ENCODE measurements at regions not wholly inside any gene's neighbourhood (a gene's known extent, or its start where the extent isn't known, plus 50 kb on each side); places are given as distances from the start of the nearest gene placed in this dataset.

DNA sequence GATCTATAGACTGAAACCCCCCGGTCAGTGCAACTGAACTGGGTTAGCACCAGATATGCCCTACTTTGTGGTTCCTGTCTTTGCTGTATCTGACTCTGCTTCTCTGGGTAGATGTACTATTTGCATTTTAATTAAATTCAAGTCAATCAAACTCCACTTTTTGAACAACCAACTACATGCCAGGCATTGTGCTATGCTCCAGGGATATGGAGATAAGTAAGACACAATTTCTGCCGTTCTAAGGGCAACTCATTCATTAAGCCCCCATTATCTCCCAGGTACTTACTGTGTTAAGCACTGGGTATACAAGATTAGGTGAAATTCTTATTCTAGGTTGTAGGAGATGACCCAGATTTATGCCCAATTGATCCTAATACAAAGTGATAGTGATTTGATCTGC is 62.7 kb upstream of the JDP2 start:
- ChIA-PET CTCF (no interaction called here), POLR2A (no interaction called here), RAD21 (ENCODE audit: low non-redundant PET in 1 of 2, low total read pairs in 2 of 2, uncharacterized antibody in 2 of 2, unreplicated experiment in 2 of 2) (no interaction called here)
- no TSS peak for BruUV-seq (replicated peaks)
- no peaks in the 10 kb centered on the region for H3K79me2 ChIP-seq (ENCODE audit: insufficient read depth, low read length)
- no peak overlapping the region for H2AFZ ChIP-seq (ENCODE audit: low read depth, low read length, poor library complexity, severe bottlenecking)
- H4K20me1 ChIP-seq (ENCODE audit: insufficient read depth) = no peaks in the 10 kb centered on the region
- TF ChIP-seq ZNF274 (IDR thresholded peaks at IDR 0.05; ENCODE audit: low read depth, low read length) (no peak), ELF1 (IDR thresholded peaks at IDR 0.05; ENCODE audit: borderline replicate concordance, low read depth) (no peak), RAD21 (IDR thresholded peaks at IDR 0.05; ENCODE audit: low read depth) (no peak), EZH2phosphoT487 (IDR thresholded peaks at IDR 0.05; ENCODE audit: borderline replicate concordance) (no peak), CEBPB (IDR thresholded peaks at IDR 0.05; ENCODE audit: low read depth) (no peak), EZH2 (IDR thresholded peaks at IDR 0.05) (no peak), JUND (IDR thresholded peaks at IDR 0.05) (no peak), SIN3A (IDR thresholded peaks at IDR 0.05; ENCODE audit: low read depth) (no peak), EGR1 (IDR thresholded peaks at IDR 0.05; ENCODE audit: low read depth) (no peak), TCF7L2 (IDR thresholded peaks at IDR 0.05; ENCODE audit: borderline replicate concordance, extremely low read depth, insufficient read depth, insufficient read length) (no peak), FOSL1 (IDR thresholded peaks at IDR 0.05; ENCODE audit: low read depth) (no peak), SP1 (IDR thresholded peaks at IDR 0.05; ENCODE audit: low read depth) (no peak), ZBTB33 (IDR thresholded peaks at IDR 0.05; ENCODE audit: extremely low read depth, insufficient replicate concordance, low read length) (no peak)
- TF ChIP-seq, protein P1, sequence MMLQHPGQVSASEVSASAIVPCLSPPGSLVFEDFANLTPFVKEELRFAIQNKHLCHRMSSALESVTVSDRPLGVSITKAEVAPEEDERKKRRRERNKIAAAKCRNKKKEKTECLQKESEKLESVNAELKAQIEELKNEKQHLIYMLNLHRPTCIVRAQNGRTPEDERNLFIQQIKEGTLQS (IDR thresholded peaks at IDR 0.05) = no peak
- no peak for ATAC-seq
- peaks cover 17% of the 10 kb centered on the region for H3K27me3 ChIP-seq (ENCODE audit: insufficient read depth, low read length)
- intact Hi-C loops (cut with micrococcal nuclease) = no loop called here
- no peak for DNase-seq (ENCODE audit: low read depth, low spot score)
- no peaks in the 10 kb centered on the region for H3K4me1 ChIP-seq (ENCODE audit: control insufficient read depth in 1 of 2, insufficient read depth in 2 of 2, low read length in 2 of 2)
- no peaks in the 10 kb centered on the region for H3K9me2 ChIP-seq (ENCODE audit: insufficient read depth)
- no peak overlapping the region for H3K9ac ChIP-seq (ENCODE audit: low read length)
- H3K4me3 ChIP-seq (replicated peaks in 1 of 2; ENCODE audit: low read depth in 1 of 2, low read length in 2 of 2) = no peak overlapping the region
- no peak overlapping the region for H3K27ac ChIP-seq (ENCODE audit: low read depth, low read length)
- no peaks in the 10 kb centered on the region for H3K36me3 ChIP-seq (ENCODE audit: control insufficient read depth in 1 of 2, insufficient read depth in 2 of 2, low read length in 2 of 2)
- H3K9me3 ChIP-seq (ENCODE audit: control insufficient read depth in 1 of 2, insufficient read depth in 1 of 2, low read depth in 1 of 2, low read length in 2 of 2) = no peaks in the 10 kb centered on the region
- H3K4me2 ChIP-seq (ENCODE audit: low read length) = no peak overlapping the region

Data from HCT116 (cell line).